ENCODE measurements at regions not wholly inside any gene's neighbourhood (a gene's known extent, or its start where the extent isn't known, plus 50 kb on each side); places are given as distances from the start of the nearest gene placed in this dataset.

DNA sequence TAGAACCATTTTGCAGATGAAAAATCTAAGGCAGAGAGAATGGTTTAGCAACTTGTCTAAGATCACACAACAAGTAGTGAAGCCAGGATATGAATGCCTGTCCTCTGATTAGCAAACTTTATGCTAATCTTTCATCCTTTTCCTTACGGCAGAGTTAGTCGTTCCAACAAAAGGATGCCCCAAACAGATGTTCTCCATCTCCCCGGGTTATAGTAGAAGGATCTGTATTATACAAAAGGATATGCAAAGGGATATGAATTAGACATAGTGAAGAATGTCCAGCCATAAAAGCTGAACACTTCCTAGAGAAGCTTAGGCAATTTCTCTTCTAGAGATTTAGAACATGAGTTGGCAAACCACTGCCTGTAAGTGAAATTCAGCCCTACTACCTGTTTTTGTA is 291.6 kb upstream of the DUSP10 start:
- Mint-ChIP-seq H3K36me3 (no peaks in the 10 kb centered on the region), H3K27me3 (peaks cover 6 to 17% (median 7%) of the 10 kb centered on the region in 5 donors), H3K4me1 (no peaks in the 10 kb centered on the region), H3K27ac (no peak overlapping the region), H3K9me3 (no peaks in the 10 kb centered on the region), H3K4me3 (no peak overlapping the region)
- no peak overlapping the region for H3K27ac ChIP-seq (ENCODE audit: low read depth, low read length)
- H3K36me3 ChIP-seq (ENCODE audit: control insufficient read depth in 2 of 3, insufficient read depth in 3 of 3, low read length in 3 of 3), result no peaks in the 10 kb centered on the region
- ChIA-PET CTCF (no interaction called here), POLR2A (no interaction called here)
- H3K27me3 ChIP-seq (ENCODE audit: control insufficient read depth in 2 of 2, insufficient read depth in 2 of 2, low read length in 2 of 2), result no peaks in the 10 kb centered on the region
- DNase-seq (no peak), ATAC-seq (no peak)
- intact Hi-C loops (cut with micrococcal nuclease), result no loop called here
- no peaks in the 10 kb centered on the region for H3K9me3 ChIP-seq (ENCODE audit: control insufficient read depth in 2 of 3, low read length in 3 of 3)
- H3K4me3 ChIP-seq (ENCODE audit: low read length), result no peak overlapping the region
- H3K4me1 ChIP-seq (ENCODE audit: control insufficient read depth in 2 of 2, insufficient read depth in 2 of 2, low read length in 2 of 2), result no peaks in the 10 kb centered on the region

DNA sequence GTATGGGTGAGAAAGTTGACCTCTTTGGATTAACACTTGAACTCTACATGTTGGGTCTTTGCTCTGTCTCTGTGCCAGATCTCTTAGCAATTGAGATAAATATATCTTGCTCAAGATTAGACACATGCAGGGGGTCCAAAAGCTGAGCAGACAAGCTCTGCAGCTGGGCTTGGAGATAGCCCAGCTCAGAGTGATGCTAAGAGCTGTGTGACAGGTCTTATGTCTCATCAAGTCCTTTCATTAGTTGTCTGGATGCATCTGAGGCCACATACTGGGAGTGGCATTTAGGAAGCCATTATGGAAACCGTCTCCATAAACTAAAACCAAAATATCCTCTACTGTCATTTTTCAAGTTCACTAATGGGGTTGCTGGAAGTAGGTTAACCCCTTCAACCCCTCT is 289.4 kb upstream of the DUSP10 start:
- ChIA-PET POLR2A (no interaction called here), CTCF (no interaction called here)
- H3K4me1 ChIP-seq (ENCODE audit: control insufficient read depth in 2 of 2, insufficient read depth in 2 of 2, low read length in 2 of 2), result no peaks in the 10 kb centered on the region
- no peaks in the 10 kb centered on the region for H3K36me3 ChIP-seq (ENCODE audit: control insufficient read depth in 2 of 3, insufficient read depth in 3 of 3, low read length in 3 of 3)
- intact Hi-C loops (cut with micrococcal nuclease), result no loop called here
- no peaks in the 10 kb centered on the region for H3K9me3 Mint-ChIP-seq
- no peaks in the 10 kb centered on the region for H3K9me3 ChIP-seq (ENCODE audit: control insufficient read depth in 2 of 3, low read length in 3 of 3)
- DNase-seq, result no peak
- no peak overlapping the region for H3K4me3 Mint-ChIP-seq
- no peak overlapping the region for H3K27ac Mint-ChIP-seq
- no peaks in the 10 kb centered on the region for H3K36me3 Mint-ChIP-seq
- no peaks in the 10 kb centered on the region for H3K27me3 ChIP-seq (ENCODE audit: control insufficient read depth in 2 of 2, insufficient read depth in 2 of 2, low read length in 2 of 2)
- no peak overlapping the region for H3K4me3 ChIP-seq (ENCODE audit: low read length)
- H3K27ac ChIP-seq (ENCODE audit: low read depth, low read length), result no peak overlapping the region
- ATAC-seq, result no peak
- H3K27me3 Mint-ChIP-seq, result peaks cover 2 to 15% (median 6%) of the 10 kb centered on the region in 5 donors
- H3K4me1 Mint-ChIP-seq, result no peaks in the 10 kb centered on the region

DNA sequence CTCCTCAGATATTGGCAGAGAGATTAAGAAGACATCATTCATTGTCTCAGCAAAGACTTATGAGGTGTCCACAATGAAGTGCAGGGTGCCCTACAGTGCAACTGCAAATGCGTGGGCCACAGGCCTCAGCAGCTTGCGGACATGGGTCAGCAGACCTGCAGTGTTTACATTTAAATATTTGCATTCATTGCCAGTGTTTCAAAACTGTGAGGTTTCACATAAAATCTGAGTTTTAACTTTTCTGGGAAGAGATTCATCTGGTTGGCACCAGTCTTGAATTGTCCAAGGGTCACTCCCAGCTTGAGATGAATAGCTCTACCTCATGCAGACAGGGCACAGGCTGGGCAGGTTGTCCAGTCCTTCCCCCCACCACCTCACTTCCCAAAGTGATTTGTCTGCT is 286.8 kb upstream of the DUSP10 start:
- no peaks in the 10 kb centered on the region for H3K4me1 ChIP-seq (ENCODE audit: control insufficient read depth in 2 of 2, insufficient read depth in 2 of 2, low read length in 2 of 2)
- no peaks in the 10 kb centered on the region for H3K9me3 Mint-ChIP-seq
- H3K27ac Mint-ChIP-seq, result no peak overlapping the region
- ATAC-seq (no peak), DNase-seq (no peak)
- H3K27ac ChIP-seq (ENCODE audit: low read depth, low read length), result no peak overlapping the region
- H3K4me3 ChIP-seq (ENCODE audit: low read length), result no peak overlapping the region
- CTCF ChIA-PET, result no interaction called here
- no peaks in the 10 kb centered on the region for H3K36me3 Mint-ChIP-seq
- intact Hi-C loops (cut with micrococcal nuclease), result no loop called here
- H3K27me3 Mint-ChIP-seq, result peaks cover 0 to 16% (median 6%) of the 10 kb centered on the region in 5 donors
- H3K36me3 ChIP-seq (ENCODE audit: control insufficient read depth in 2 of 3, insufficient read depth in 3 of 3, low read length in 3 of 3), result no peaks in the 10 kb centered on the region
- H3K4me1 Mint-ChIP-seq, result no peaks in the 10 kb centered on the region
- no peaks in the 10 kb centered on the region for H3K9me3 ChIP-seq (ENCODE audit: control insufficient read depth in 2 of 3, low read length in 3 of 3)
- H3K4me3 Mint-ChIP-seq, result no peak overlapping the region
- H3K27me3 ChIP-seq (ENCODE audit: control insufficient read depth in 2 of 2, insufficient read depth in 2 of 2, low read length in 2 of 2), result no peaks in the 10 kb centered on the region
- POLR2A ChIA-PET, result no interaction called here

DNA sequence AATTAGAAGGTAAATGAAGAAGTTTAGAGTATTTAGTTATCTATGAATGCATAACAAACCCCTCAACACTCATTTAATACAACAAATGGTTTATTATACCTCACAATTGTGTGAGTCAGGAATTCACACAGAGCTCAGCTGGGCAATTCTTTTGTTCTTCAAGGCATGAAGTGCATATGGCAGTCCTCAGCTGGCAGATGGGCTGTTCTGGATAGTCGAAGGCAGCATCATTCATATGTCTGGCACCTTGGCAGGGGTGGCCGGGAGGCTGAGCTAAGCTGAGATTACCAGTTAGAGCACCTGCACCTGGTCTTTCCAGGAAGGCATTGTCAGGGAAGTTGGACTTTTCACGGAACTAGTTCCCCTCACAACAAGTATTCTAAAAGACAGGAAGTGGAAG is 286.2 kb upstream of the DUSP10 start:
- Histone ChIP-seq H3K36me3 (ENCODE audit: control insufficient read depth in 2 of 3, insufficient read depth in 3 of 3, low read length in 3 of 3) (no peaks in the 10 kb centered on the region), H3K9me3 (ENCODE audit: control insufficient read depth in 2 of 3, low read length in 3 of 3) (no peaks in the 10 kb centered on the region), H3K4me3 (ENCODE audit: low read length) (no peak overlapping the region), H3K27ac (ENCODE audit: low read depth, low read length) (no peak overlapping the region), H3K27me3 (ENCODE audit: control insufficient read depth in 2 of 2, insufficient read depth in 2 of 2, low read length in 2 of 2) (no peaks in the 10 kb centered on the region), H3K4me1 (ENCODE audit: control insufficient read depth in 2 of 2, insufficient read depth in 2 of 2, low read length in 2 of 2) (no peaks in the 10 kb centered on the region)
- peaks cover 0 to 16% (median 6%) of the 10 kb centered on the region in 5 donors for H3K27me3 Mint-ChIP-seq
- H3K27ac Mint-ChIP-seq, result no peak overlapping the region
- H3K9me3 Mint-ChIP-seq, result no peaks in the 10 kb centered on the region
- no peak for ATAC-seq
- ChIA-PET CTCF (interaction anchor here (1.3 kb wide), 1 partner anchor 19 kb away, joined by 3 read pairs; no protein-coding TSS in a partner anchor), POLR2A (no interaction called here)
- DNase-seq, result no peak
- no peak overlapping the region for H3K4me3 Mint-ChIP-seq
- intact Hi-C loops (cut with micrococcal nuclease), result no loop called here
- no peaks in the 10 kb centered on the region for H3K36me3 Mint-ChIP-seq
- no peaks in the 10 kb centered on the region for H3K4me1 Mint-ChIP-seq

DNA sequence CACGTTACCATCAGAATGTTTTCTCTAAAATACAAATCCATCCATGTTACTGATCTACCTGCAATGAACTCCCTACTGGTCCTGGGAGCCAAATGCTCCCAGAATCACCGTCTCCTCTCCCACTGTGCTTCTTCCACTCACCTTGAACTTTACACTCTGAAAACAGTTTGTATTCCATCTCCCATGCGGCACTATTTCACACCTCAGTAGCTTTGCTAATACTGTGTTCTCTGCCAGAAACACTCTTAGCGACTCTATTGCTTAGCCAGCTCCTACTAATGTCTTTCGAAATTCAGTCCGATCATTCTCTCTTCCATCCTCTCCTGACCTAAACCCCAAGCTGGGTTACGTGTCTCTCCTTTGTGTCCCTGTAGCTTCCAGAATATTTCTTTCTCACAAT is 284.4 kb upstream of the DUSP10 start:
- intact Hi-C loops (cut with micrococcal nuclease), result no loop called here
- Mint-ChIP-seq H3K4me1 (no peaks in the 10 kb centered on the region), H3K9me3 (no peaks in the 10 kb centered on the region), H3K4me3 (no peak overlapping the region), H3K36me3 (no peaks in the 10 kb centered on the region), H3K27me3 (peaks cover 0 to 10% (median 5%) of the 10 kb centered on the region in 5 donors), H3K27ac (no peak overlapping the region)
- DNase-seq, result no peak
- no peak for ATAC-seq
- Histone ChIP-seq H3K27ac (ENCODE audit: low read depth, low read length) (no peak overlapping the region), H3K36me3 (ENCODE audit: control insufficient read depth in 2 of 3, insufficient read depth in 3 of 3, low read length in 3 of 3) (no peaks in the 10 kb centered on the region), H3K4me1 (ENCODE audit: control insufficient read depth in 2 of 2, insufficient read depth in 2 of 2, low read length in 2 of 2) (no peaks in the 10 kb centered on the region), H3K27me3 (ENCODE audit: control insufficient read depth in 2 of 2, insufficient read depth in 2 of 2, low read length in 2 of 2) (no peaks in the 10 kb centered on the region), H3K4me3 (ENCODE audit: low read length) (no peak overlapping the region), H3K9me3 (ENCODE audit: control insufficient read depth in 2 of 3, low read length in 3 of 3) (no peaks in the 10 kb centered on the region)
- ChIA-PET CTCF (no interaction called here), POLR2A (no interaction called here)

DNA sequence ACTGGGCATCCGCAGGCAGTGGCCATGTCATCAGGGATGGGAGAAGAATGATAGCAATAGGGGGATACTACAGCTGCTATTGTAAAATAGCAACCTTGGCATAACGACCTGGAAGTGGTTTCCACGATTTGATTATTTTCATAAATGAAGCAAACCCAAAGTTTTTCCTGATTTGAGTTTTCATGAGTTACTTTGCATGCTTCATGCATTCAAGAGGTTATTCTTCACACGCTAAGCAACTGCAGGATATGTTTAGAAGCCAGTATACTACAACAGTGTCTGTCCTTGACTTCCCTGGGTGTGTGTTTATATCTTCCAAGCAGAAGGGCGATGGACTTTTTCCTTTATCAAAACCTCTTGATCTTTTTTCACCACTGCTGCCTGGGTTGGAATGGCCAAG is 281.1 kb upstream of the DUSP10 start:
- no peaks in the 10 kb centered on the region for H3K27me3 ChIP-seq (ENCODE audit: control insufficient read depth in 2 of 2, insufficient read depth in 2 of 2, low read length in 2 of 2)
- H3K9me3 ChIP-seq (ENCODE audit: control insufficient read depth in 2 of 3, low read length in 3 of 3), result no peaks in the 10 kb centered on the region
- no peaks in the 10 kb centered on the region for H3K4me1 ChIP-seq (ENCODE audit: control insufficient read depth in 2 of 2, insufficient read depth in 2 of 2, low read length in 2 of 2)
- Mint-ChIP-seq H3K27ac (no peak overlapping the region), H3K9me3 (no peaks in the 10 kb centered on the region), H3K4me3 (no peak overlapping the region), H3K27me3 (peaks cover 0 to 14% (median 5%) of the 10 kb centered on the region in 5 donors), H3K36me3 (no peaks in the 10 kb centered on the region), H3K4me1 (peaks cover 0 to 4% (median 0%) of the 10 kb centered on the region in 7 donors)
- no peak overlapping the region for H3K4me3 ChIP-seq (ENCODE audit: low read length)
- ATAC-seq, result no peak
- no peak for DNase-seq
- intact Hi-C loops (cut with micrococcal nuclease), result no loop called here
- H3K36me3 ChIP-seq (ENCODE audit: control insufficient read depth in 2 of 3, insufficient read depth in 3 of 3, low read length in 3 of 3), result no peaks in the 10 kb centered on the region
- CTCF ChIA-PET, result no interaction called here
- POLR2A ChIA-PET, result no interaction called here
- no peak overlapping the region for H3K27ac ChIP-seq (ENCODE audit: low read depth, low read length)

DNA sequence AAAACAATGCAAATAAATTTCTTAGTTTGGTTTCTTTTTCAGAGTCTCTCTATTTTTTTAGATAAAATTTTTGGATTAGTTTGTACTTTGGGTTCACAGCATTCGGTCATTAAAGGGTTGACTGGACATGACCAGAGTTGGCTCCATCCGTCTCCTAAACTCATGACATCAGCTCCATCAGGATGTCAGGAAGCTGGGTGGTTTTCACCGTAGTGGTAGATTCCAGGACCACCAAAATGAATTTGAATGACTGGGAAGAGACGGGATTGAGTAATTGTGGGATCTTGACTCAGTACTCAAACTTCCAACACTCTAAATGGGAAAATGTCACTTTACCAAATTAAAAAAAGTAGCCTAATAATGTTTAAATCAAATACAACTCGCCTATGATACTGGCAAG is 279.2 kb upstream of the DUSP10 start:
- Histone ChIP-seq H3K4me1 (ENCODE audit: control insufficient read depth in 2 of 2, insufficient read depth in 2 of 2, low read length in 2 of 2) (no peaks in the 10 kb centered on the region), H3K27ac (ENCODE audit: low read depth, low read length) (no peak overlapping the region), H3K4me3 (ENCODE audit: low read length) (no peak overlapping the region), H3K36me3 (ENCODE audit: control insufficient read depth in 2 of 3, insufficient read depth in 3 of 3, low read length in 3 of 3) (no peaks in the 10 kb centered on the region), H3K9me3 (ENCODE audit: control insufficient read depth in 2 of 3, low read length in 3 of 3) (no peaks in the 10 kb centered on the region), H3K27me3 (ENCODE audit: control insufficient read depth in 2 of 2, insufficient read depth in 2 of 2, low read length in 2 of 2) (no peaks in the 10 kb centered on the region)
- Mint-ChIP-seq H3K36me3 (no peaks in the 10 kb centered on the region), H3K27ac (no peak overlapping the region), H3K4me1 (peaks cover 0 to 4% (median 0%) of the 10 kb centered on the region in 7 donors), H3K9me3 (peaks cover 0 to 2% (median 0%) of the 10 kb centered on the region in 11 donors), H3K27me3 (peaks cover 0 to 10% (median 5%) of the 10 kb centered on the region in 5 donors), H3K4me3 (no peak overlapping the region)
- POLR2A ChIA-PET, result no interaction called here
- DNase-seq (no peak), ATAC-seq (no peak)
- intact Hi-C loops (cut with micrococcal nuclease), result no loop called here
- CTCF ChIA-PET, result no interaction called here

All from naive thymus-derived CD4-positive, alpha-beta T cell (primary cell).